Small intestine (tissue), 7 donors: ENCODE measurements at regions not wholly inside any gene's neighbourhood (a gene's known extent, or its start where the extent isn't known, plus 50 kb on each side); places are given as distances from the start of the nearest gene placed in this dataset.

Experiments
- DNase-seq, 2 donors: peaks; one replicate each; pipeline versions ENCODE4 v3.0.0 to v3.0.0-alpha.2; 2013
- FAIRE-seq: peaks from 2 replicates; lab custom pipeline; 2012; peaks lifted over from hg19 to GRCh38; lab: Jason Lieb, UNC
- H3K27ac ChIP-seq, 3 donors: one replicate each; pipeline ENCODE4 v1.5.1; 2013; ENCODE audit warnings: low read length in 2 of 3, mild to moderate bottlenecking in 2 of 3, control low read depth in 1 of 3, inconsistent platforms in 1 of 3, low read depth in 1 of 3, moderate library complexity in 1 of 3
- H3K27me3 ChIP-seq, 3 donors: one replicate each; pipeline ENCODE4 v1.6.1; 2013; ENCODE audit warnings: low read length in 3 of 3, inconsistent platforms in 1 of 3; ENCODE audit not compliant: control insufficient read depth in 3 of 3, insufficient read depth in 3 of 3
- H3K36me3 ChIP-seq, 3 donors: one replicate each; pipeline ENCODE4 v1.6.1; 2013; ENCODE audit warnings: low read length in 3 of 3, inconsistent platforms in 1 of 3, low read depth in 1 of 3, mild to moderate bottlenecking in 1 of 3, moderate library complexity in 1 of 3; ENCODE audit not compliant: control insufficient read depth in 3 of 3, insufficient read depth in 2 of 3
- H3K4me1 ChIP-seq, 3 donors: one replicate each; pipeline ENCODE4 v1.6.1; 2013; ENCODE audit warnings: low read length in 2 of 3, inconsistent platforms in 1 of 3, low read depth in 1 of 3, mild to moderate bottlenecking in 1 of 3, moderate library complexity in 1 of 3; ENCODE audit not compliant: control insufficient read depth in 3 of 3, insufficient read depth in 2 of 3
- H3K4me3 ChIP-seq, 3 donors: one replicate each; pipeline ENCODE4 v1.5.1; 2013; ENCODE audit warnings: low read length in 3 of 3, control low read depth in 1 of 3, inconsistent platforms in 1 of 3, low read depth in 1 of 3, mild to moderate bottlenecking in 1 of 3, moderate library complexity in 1 of 3
- H3K9me3 ChIP-seq, 2 donors: one replicate each; pipeline ENCODE4 v1.6.1; 2013; ENCODE audit warnings: low read depth in 1 of 2, low read length in 1 of 2; ENCODE audit not compliant: control insufficient read depth in 2 of 2, insufficient read depth in 1 of 2
- WGBS, 3 donors: extraction: QIAGEN DNeasy Blood & Tissue Kit; methylation state at CpG; one replicate each; pipeline ENCODE4 v1.1.7; 2013; 5-methylcytosine and 5-hydroxymethylcytosine counted together
- donor health status: healthy with polysubstance abuse.
- donor health status: control.
- donor health status: control.
- donor health status: Bipolar disorder and iron deficiency.
- donor health status: healthy.

DNA sequence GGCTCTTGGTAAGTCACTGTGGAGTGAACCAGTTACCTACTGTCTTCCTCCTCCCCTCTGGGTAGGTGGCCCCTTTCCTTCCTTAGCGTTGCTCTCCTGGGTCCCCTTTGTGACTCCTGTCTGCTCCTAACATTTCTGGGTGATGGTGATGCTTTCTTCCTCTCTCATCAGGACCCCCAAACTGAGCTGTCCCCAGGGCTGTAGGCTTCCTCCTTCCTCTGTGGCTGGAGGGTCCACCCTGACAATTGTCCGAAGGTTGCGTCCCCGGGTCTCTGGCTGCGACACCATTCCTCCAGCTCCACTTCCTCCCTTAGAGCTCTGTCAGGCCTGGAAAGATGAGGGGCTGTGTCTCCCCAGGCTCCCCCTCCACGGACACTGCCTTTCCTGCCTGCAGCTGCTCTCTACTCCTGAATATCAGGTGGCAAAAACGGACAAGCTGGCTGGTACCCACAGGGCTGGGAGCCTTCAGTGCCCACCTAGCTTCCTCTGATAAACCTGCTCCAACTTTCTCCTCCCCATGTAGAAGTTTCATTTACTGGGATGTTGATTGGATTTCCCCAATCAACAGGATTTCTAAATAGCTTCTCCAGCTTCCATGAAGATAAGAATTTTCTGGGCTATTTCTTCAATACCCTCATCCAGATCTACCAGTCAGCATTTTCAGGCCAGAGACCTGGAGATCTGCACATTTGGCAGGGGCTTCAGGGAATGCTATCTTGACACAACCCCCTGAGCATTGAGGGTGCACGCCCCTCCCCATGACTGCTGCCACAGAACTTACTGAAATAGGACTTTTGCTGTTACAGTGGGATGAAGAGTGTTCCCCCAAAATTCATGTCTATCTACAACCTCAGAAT lies 506.5 kb downstream of the TCERG1L start:
- H3K4me3 ChIP-seq, result no peak overlapping the region
- no peaks in the 10 kb centered on the region for H3K27me3 ChIP-seq
- 72 to 82% (median 80%) methylated on average over 8 of the region's 8 CpGs for WGBS, 3 donors
- no peaks in the 10 kb centered on the region for H3K4me1 ChIP-seq
- FAIRE-seq, result no peak
- H3K27ac ChIP-seq, result no peak overlapping the region
- H3K9me3 ChIP-seq, result no peaks in the 10 kb centered on the region
- H3K36me3 ChIP-seq, result no peaks in the 10 kb centered on the region
- no peak for DNase-seq

GRCh38 chr10:130805635-130806030 lies 505.9 kb downstream of the TCERG1L start:
- H3K4me1 ChIP-seq, result no peaks in the 10 kb centered on the region
- FAIRE-seq (no peak), DNase-seq (no peak)

GRCh38 chr10:130806426-130806825 lies 505.1 kb downstream of the TCERG1L start:
- H3K27me3 ChIP-seq, result no peaks in the 10 kb centered on the region
- no peak overlapping the region for H3K4me3 ChIP-seq
- H3K27ac ChIP-seq, result no peak overlapping the region
- H3K36me3 ChIP-seq, result no peaks in the 10 kb centered on the region
- DNase-seq, result no peak
- WGBS, 3 donors, result 83 to 90% (median 88%) methylated on average over 12 of the region's 12 CpGs
- no peaks in the 10 kb centered on the region for H3K4me1 ChIP-seq
- no peak for FAIRE-seq
- H3K9me3 ChIP-seq, result no peaks in the 10 kb centered on the region

More at GRCh38 chr10:130805635-130806030, 505.9 kb downstream of the TCERG1L start:
- 69 to 83% (median 80%) methylated on average over 8 of the region's 8 CpGs for WGBS, 3 donors
- H3K27ac ChIP-seq, result no peak overlapping the region
- H3K36me3 ChIP-seq, result no peaks in the 10 kb centered on the region
- H3K4me3 ChIP-seq, result no peak overlapping the region
- no peaks in the 10 kb centered on the region for H3K9me3 ChIP-seq
- H3K27me3 ChIP-seq, result no peaks in the 10 kb centered on the region

DNA sequence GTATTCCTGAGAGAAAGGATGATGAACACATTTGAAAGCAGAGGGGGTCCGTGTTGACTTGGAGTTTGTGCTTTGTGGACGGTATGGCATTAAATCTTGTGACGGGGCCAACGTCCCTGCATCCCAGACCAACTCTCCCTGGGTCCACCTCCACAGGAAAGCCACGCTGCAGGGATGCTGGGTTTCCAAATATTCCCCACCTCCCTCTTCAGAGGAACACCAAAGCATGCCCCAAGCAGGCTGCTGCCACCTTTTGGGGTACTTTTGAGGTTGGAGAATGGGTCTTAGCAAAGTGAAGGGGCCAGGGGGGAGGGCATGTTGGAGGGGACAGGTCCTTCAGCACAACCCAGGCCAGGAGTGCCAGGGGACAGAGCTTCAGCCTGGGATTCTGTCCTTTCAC lies 504.4 kb downstream of the TCERG1L start:
- 68 to 79% (median 78%) methylated on average over 5 of the region's 5 CpGs for WGBS, 3 donors
- Histone ChIP-seq H3K9me3 (no peaks in the 10 kb centered on the region), H3K4me3 (no peak overlapping the region), H3K27me3 (no peaks in the 10 kb centered on the region), H3K36me3 (no peaks in the 10 kb centered on the region), H3K4me1 (no peaks in the 10 kb centered on the region), H3K27ac (no peak overlapping the region)
- FAIRE-seq (no peak), DNase-seq (no peak)

DNA sequence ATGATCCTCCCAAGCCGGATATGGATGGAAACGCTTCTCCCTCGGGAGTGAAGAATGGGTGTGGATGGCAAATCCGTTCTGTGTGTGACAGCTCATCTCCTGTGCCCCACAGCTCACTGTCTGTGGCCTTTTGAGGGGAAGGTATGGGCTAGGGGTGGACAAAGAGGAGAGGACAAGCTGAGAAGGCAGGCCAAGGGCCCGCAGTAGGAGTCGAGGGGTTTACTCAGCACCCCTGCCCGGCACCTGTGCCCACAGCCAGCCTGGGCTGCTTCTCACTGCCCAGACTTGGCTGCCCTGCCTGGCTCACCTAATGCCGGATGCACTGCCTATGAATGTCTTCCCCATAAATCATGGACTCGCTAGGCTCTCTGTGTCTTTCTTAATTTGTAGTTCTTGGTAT lies 503.8 kb downstream of the TCERG1L start:
- 72 to 80% (median 72%) methylated on average over 9 of the region's 9 CpGs for WGBS, 3 donors
- DNase-seq (no peak), FAIRE-seq (no peak)

DNA sequence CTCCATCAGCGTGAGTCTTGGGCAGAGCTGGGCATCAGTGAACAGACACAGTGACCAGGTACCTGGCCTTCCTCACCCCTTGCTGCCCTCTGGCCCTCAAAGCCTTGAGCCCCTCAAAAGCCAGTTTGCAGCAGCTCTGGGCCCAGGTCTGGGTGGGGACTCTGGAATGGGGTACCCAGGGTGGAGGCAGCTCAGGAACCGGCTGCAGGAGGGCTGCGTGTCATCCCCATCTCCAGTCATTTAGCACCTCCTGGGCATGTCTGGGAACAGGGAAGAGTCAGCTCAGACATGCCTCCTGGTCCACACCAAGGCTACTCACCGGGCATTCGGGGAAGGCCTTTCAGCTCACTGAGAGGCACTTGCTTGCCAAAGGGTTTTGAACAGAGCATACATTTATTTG lies 503.3 kb downstream of the TCERG1L start:
- H3K4me1 ChIP-seq, result no peaks in the 10 kb centered on the region
- no peak overlapping the region for H3K4me3 ChIP-seq
- H3K27me3 ChIP-seq, result no peaks in the 10 kb centered on the region
- no peaks in the 10 kb centered on the region for H3K36me3 ChIP-seq
- H3K27ac ChIP-seq, result no peak overlapping the region
- no peaks in the 10 kb centered on the region for H3K9me3 ChIP-seq
- FAIRE-seq (no peak), DNase-seq (no peak)
- 52 to 84% (median 73%) methylated on average over 5 of the region's 5 CpGs for WGBS, 3 donors

More for the DNA sequence above, 503.8 kb downstream of the TCERG1L start:
- Histone ChIP-seq H3K36me3 (no peaks in the 10 kb centered on the region), H3K9me3 (no peaks in the 10 kb centered on the region), H3K4me3 (no peak overlapping the region), H3K27me3 (no peaks in the 10 kb centered on the region), H3K4me1 (no peaks in the 10 kb centered on the region), H3K27ac (no peak overlapping the region)

GRCh38 chr10:130808686-130809085 lies 502.8 kb downstream of the TCERG1L start:
- DNase-seq, result no peak
- no peaks in the 10 kb centered on the region for H3K27me3 ChIP-seq
- no peak overlapping the region for H3K4me3 ChIP-seq
- no peak overlapping the region for H3K27ac ChIP-seq
- H3K4me1 ChIP-seq, result no peaks in the 10 kb centered on the region
- H3K9me3 ChIP-seq, result no peaks in the 10 kb centered on the region
- no peaks in the 10 kb centered on the region for H3K36me3 ChIP-seq
- no peak for FAIRE-seq
- 34 to 49% (median 39%) methylated on average over 4 of the region's 4 CpGs for WGBS, 3 donors

- Histone ChIP-seq H3K4me3 (no peak overlapping the region), H3K9me3 (no peaks in the 10 kb centered on the region), H3K4me1 (no peaks in the 10 kb centered on the region), H3K36me3 (no peaks in the 10 kb centered on the region), H3K27ac (no peak overlapping the region), H3K27me3 (no peaks in the 10 kb centered on the region)
- 75 to 79% (median 77%) methylated on average over 9 of the region's 9 CpGs for WGBS, 3 donors
- FAIRE-seq (no peak), DNase-seq (no peak)
Observed at GRCh38 chr10:130809181-130809580, 502.3 kb downstream of the TCERG1L start.
